NCI-H2107 (cell line): ENCODE measurements at regions not wholly inside any gene's neighbourhood (a gene's known extent, or its start where the extent isn't known, plus 50 kb on each side); places are given as distances from the start of the nearest gene placed in this dataset.

Experiments
- DNase-seq: peaks from one replicate; lab custom pipeline; 2025; lab: John Stamatoyannopoulos, UW

- DNase-seq, result no peak
These were observed 56.3 kb upstream of the ARL15 start for GRCh38 chr5:54366707-54367106.

DNA sequence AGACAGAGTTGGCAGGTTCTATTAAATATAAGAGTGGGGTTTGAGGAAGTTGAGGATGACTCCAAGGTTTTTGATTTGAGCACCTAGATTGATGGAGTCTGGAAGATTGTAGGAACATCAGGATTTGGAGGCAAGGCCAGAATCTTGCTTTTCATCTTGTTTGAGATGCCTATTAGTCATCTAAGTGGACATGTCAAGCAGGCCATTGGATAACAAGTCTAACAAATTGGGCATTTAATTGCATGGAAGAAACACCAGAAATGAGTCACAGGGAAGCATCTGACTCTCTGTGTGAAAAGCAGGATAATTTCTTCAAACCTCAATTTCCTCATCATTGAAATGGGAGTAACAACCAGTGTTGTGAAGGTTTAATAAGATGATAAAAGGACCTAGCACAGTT is 53.3 kb upstream of the ARL15 start:
- no peak for DNase-seq

GRCh38 chr5:54362992-54363625 is 52.7 kb upstream of the ARL15 start:
- DNase-seq, result no peak

DNA sequence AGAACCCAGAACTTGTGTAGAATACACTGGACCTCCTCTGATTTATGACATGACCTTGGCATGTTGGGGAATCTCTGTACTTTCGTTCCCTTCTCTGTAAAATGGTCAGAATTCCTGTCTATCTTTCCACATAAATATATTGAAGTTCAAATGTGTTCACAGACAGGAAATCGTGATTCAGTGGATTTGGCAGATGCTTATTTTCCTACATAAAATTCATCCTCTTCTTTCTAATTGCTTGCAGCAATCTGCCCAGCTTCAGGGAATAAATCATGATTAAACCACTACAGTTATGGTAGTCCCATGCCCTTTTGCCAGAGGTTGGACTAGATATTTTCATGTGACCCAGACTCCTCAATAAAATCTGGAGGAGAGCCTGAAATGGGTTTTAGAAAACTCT is 52.1 kb upstream of the ARL15 start:
- no peak for DNase-seq

- no peak for DNase-seq
These were observed 51.5 kb upstream of the ARL15 start for GRCh38 chr5:54361691-54362411.

- DNase-seq, result no peak
These were observed 50.7 kb upstream of the ARL15 start for GRCh38 chr5:54360925-54361662.
